ENCODE measurements at regions not wholly inside any gene's neighbourhood (a gene's known extent, or its start where the extent isn't known, plus 50 kb on each side); places are given as distances from the start of the nearest gene placed in this dataset.

GRCh38 chr18:54772056-54772455 is 56.2 kb upstream of the RAB27B start:
- DNase-seq: no peak

- no peak for DNase-seq
These were observed 53.9 kb upstream of the RAB27B start for GRCh38 chr18:54774423-54774822.

DNA sequence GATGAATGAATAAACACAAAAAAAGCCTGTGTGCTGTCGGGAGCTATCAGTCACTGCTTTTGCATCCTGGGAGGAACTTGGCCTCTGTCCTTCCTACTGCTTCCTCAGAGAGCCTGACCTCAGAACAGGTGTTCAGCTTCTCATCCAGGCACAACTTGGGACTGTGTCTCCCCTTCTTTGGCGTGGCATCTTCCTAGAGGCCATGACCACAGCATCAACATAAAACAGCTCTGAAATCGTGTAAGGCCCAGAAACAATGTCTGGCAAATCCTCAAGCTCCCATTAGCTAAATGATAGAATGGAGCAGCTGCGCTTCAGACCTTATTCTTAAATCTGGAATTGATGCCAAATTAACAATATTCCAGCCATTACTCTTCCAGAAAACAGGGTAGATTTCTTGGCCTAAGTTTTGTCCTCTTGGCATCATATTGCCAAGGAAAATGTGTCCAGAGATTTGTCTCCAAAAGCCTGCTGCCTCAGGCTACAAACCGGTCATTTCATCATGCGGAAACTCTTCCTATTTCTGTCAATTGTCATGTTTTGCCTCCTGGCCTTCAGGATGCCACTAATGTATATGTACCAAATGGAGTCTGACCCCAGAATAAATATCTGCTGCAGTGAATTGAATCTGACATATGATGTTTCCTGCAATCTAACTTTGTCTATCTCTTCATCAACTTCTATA is 53.2 kb upstream of the RAB27B start:
- no peak for DNase-seq

GRCh38 chr18:54775686-54776085 is 52.6 kb upstream of the RAB27B start:
- DNase-seq: no peak

DNA sequence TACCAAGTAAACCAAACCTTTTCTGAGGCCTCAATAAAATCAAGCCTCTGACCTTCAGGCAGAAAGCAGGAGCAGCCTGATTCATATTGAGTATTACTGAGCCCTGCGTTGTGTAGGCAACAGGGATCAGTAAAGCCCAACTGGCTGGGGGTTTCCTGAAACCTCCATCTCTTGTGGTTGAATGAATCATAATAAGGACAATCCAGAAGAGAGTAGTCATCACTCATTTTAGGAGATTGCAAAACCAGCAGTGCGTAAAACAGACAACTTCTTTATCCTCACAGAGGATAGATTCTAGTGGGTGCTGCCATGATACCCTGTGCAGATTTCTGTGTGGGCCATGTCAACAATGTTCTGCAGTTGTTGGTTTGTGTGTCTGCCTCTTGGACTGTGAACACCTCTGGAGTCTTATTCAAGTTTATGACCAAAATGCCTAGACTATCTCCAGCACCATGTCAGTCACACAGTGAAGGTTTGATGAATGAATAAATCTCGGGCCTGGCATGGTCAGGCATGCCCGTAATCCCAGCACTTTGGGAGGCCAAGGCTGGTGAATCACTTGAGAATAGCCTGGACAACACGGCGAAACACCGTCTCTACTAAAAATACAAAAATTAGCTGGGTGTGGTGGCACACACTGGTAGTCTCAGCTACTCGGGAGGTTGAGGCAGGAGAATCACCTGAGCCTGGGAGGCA is 51.8 kb upstream of the RAB27B start:
- DNase-seq: no peak

- no peak for DNase-seq
These were observed 51.0 kb upstream of the RAB27B start for GRCh38 chr18:54777118-54777791.

GRCh38 chr18:54777989-54778388 is 50.3 kb upstream of the RAB27B start:
- DNase-seq: no peak
